Suprapubic skin (tissue), 4 donors: ENCODE measurements at regions not wholly inside any gene's neighbourhood (a gene's known extent, or its start where the extent isn't known, plus 50 kb on each side); places are given as distances from the start of the nearest gene placed in this dataset.

Experiments used
- DNase-seq, 2 donors: peaks; one replicate each; pipeline ENCODE4 v3.0.0-alpha.2; 2019; ENCODE audit warnings: low spot score in 2 of 2
- H3K27ac ChIP-seq: fragments of 200-600 bp; sonication (generic); one replicate; pipeline ENCODE4 v1.5.1; 2019
- H3K27me3 ChIP-seq: fragments of 200-600 bp; sonication (generic); one replicate; pipeline ENCODE4 v1.5.1; 2019
- H3K36me3 ChIP-seq: fragments of 200-600 bp; sonication (generic); one replicate; pipeline ENCODE4 v1.5.1; 2019
- H3K4me1 ChIP-seq: fragments of 200-600 bp; sonication (generic); one replicate; pipeline ENCODE4 v1.5.1; 2019
- H3K4me3 ChIP-seq: fragments of 200-600 bp; sonication (generic); one replicate; pipeline ENCODE4 v1.5.1; 2019; ENCODE audit warnings: mild to moderate bottlenecking
- H3K9me3 ChIP-seq: fragments of 200-600 bp; sonication (generic); one replicate; pipeline ENCODE4 v1.5.1; 2019
- EP300 ChIP-seq: sonication (generic); formaldehyde crosslinking; IDR thresholded peaks from one replicate; pipeline ENCODE4 v1.6.1; 2017; ENCODE audit warnings: antibody characterized with exemption
- POLR2A ChIP-seq, 2 donors: fragments of 450-650 bp; IDR thresholded peaks; one replicate each; pipeline ENCODE4 v1.6.1; 2017; ENCODE audit warnings: antibody characterized with exemption in 2 of 2, mild to moderate bottlenecking in 2 of 2, moderate library complexity in 2 of 2
- POLR2AphosphoS5 ChIP-seq, 3 donors: sonication (generic); formaldehyde crosslinking; IDR thresholded peaks; one replicate each; pipeline ENCODE4 v1.6.1; 2017; ENCODE audit warnings: antibody characterized with exemption in 3 of 3
- WGBS: methylation state at CpG from one replicate; pipeline ENCODE4 v1.1.5; 2018; 5-methylcytosine and 5-hydroxymethylcytosine counted together
- TF ChIP-seq, protein P1 (sequence below), 2 donors: fragments of 200-600 bp in 1 of 2; fragments of 450-650 bp in 1 of 2; sonication (generic) in 1 of 2; IDR thresholded peaks; one replicate each; pipeline ENCODE4 v1.5.1; 2016 to 2019; ENCODE audit warnings: antibody characterized with exemption in 2 of 2, mild to moderate bottlenecking in 1 of 2, moderate library complexity in 1 of 2

DNA sequence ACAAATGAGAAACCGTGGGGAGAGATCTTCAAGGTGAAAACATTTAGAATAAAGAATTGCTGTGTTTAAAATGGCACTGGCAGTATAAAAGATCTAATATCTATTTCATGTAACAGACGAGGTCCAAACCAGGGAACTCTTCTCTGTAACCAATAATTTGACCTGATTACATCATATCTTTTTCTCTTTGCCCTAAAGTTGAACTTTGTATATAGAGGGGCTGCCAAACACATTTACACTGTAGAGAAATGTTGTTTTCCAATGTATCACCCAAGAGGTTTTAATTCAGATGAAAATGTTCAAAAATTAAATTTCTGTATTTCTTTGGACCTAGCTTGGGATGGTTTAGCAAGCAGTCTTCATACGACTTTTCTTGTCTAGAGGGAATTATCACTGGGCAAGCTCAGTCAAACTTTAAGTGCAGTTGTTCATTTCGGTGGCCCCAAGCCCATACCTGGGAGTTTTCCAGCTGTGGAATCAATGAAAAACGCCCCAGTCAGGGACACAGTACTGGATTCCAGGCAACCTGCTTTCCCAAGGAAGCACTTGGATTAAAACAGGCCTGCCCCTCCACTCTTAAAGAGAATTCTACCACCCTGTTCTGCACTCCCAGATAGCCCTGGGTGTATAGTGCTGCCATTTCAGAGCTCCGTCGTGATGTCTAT is 208.5 kb upstream of the FN1 start:
- H3K4me1 ChIP-seq, result no peaks in the 10 kb centered on the region
- H3K36me3 ChIP-seq, result no peaks in the 10 kb centered on the region
- H3K27ac ChIP-seq, result no peak overlapping the region
- no peak for DNase-seq
- no peaks in the 10 kb centered on the region for H3K27me3 ChIP-seq
- H3K9me3 ChIP-seq, result no peaks in the 10 kb centered on the region
- no peak overlapping the region for H3K4me3 ChIP-seq
- 73% methylated on average over 7 of the region's 7 CpGs for WGBS
- TF ChIP-seq, protein P1, sequence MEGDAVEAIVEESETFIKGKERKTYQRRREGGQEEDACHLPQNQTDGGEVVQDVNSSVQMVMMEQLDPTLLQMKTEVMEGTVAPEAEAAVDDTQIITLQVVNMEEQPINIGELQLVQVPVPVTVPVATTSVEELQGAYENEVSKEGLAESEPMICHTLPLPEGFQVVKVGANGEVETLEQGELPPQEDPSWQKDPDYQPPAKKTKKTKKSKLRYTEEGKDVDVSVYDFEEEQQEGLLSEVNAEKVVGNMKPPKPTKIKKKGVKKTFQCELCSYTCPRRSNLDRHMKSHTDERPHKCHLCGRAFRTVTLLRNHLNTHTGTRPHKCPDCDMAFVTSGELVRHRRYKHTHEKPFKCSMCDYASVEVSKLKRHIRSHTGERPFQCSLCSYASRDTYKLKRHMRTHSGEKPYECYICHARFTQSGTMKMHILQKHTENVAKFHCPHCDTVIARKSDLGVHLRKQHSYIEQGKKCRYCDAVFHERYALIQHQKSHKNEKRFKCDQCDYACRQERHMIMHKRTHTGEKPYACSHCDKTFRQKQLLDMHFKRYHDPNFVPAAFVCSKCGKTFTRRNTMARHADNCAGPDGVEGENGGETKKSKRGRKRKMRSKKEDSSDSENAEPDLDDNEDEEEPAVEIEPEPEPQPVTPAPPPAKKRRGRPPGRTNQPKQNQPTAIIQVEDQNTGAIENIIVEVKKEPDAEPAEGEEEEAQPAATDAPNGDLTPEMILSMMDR (IDR thresholded peaks at IDR 0.05), result no peak
- TF ChIP-seq POLR2AphosphoS5 (IDR thresholded peaks at IDR 0.05) (no peak), EP300 (no peak), POLR2A (IDR thresholded peaks at IDR 0.05) (no peak)

DNA sequence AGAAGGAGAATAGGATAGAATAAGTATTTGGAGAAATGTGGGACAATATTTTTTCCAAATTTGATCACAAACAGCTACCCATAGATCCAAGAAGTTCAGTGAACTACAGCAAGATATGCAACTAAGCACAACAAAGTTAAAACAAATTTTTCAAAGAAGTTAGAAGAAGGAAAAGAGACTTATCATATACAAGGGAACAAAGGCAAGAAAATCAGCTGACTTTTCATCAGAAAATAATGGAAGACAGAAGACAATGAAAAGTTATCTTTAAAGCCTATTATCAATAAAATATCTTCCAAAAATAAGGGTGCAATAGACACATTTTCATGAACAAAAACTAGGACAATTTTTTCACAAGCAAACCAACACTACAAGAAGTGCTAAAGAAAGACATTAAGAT is 202.8 kb upstream of the FN1 start:
- no peak overlapping the region for H3K4me3 ChIP-seq
- H3K4me1 ChIP-seq, result no peaks in the 10 kb centered on the region
- TF ChIP-seq POLR2A (IDR thresholded peaks at IDR 0.05), result no peak
- no peak for TF ChIP-seq EP300
- no peak for TF ChIP-seq POLR2AphosphoS5 (IDR thresholded peaks at IDR 0.05)
- TF ChIP-seq, protein P1 (IDR thresholded peaks at IDR 0.05), result no peak
- no peak overlapping the region for H3K27ac ChIP-seq
- H3K36me3 ChIP-seq, result no peaks in the 10 kb centered on the region
- no peaks in the 10 kb centered on the region for H3K9me3 ChIP-seq
- DNase-seq, result no peak
- H3K27me3 ChIP-seq, result no peaks in the 10 kb centered on the region

DNA sequence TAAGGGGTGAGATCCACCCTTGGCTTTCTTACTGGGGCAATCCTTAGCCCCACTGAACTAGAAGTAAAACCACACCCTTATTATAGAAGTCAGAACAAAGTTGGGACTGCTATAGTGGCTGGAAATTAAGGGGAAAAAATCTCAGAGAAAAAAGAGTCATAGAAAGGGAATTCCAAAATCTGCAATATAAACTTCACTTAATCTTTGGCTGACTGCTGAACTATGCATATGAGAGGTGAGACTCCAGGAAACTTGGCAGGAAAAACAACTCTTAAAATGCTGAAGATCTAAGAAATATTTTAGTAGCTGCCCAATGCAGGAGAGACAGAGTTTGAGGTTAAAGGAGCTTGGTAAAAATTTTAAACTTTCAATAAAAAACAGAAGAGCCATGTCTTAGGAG is 201.8 kb upstream of the FN1 start:
- Histone ChIP-seq H3K27ac (no peak overlapping the region), H3K4me1 (no peaks in the 10 kb centered on the region), H3K27me3 (no peaks in the 10 kb centered on the region), H3K4me3 (no peak overlapping the region), H3K9me3 (no peaks in the 10 kb centered on the region), H3K36me3 (no peaks in the 10 kb centered on the region)
- DNase-seq, result no peak
- no peak for TF ChIP-seq POLR2A (IDR thresholded peaks at IDR 0.05)
- no peak for TF ChIP-seq POLR2AphosphoS5 (IDR thresholded peaks at IDR 0.05)
- TF ChIP-seq, protein P1 (IDR thresholded peaks at IDR 0.05), result no peak
- TF ChIP-seq EP300, result no peak

- 69% methylated on average over 3 of the region's 3 CpGs for WGBS
- no peak for DNase-seq
- TF ChIP-seq, protein P1 (IDR thresholded peaks at IDR 0.05), result no peak
- TF ChIP-seq POLR2A (IDR thresholded peaks at IDR 0.05), result no peak
- TF ChIP-seq POLR2AphosphoS5 (IDR thresholded peaks at IDR 0.05), result no peak
- TF ChIP-seq EP300, result no peak
- Histone ChIP-seq H3K27me3 (no peaks in the 10 kb centered on the region), H3K9me3 (no peaks in the 10 kb centered on the region), H3K4me1 (no peaks in the 10 kb centered on the region), H3K27ac (no peak overlapping the region), H3K4me3 (no peak overlapping the region), H3K36me3 (no peaks in the 10 kb centered on the region)
Observed at GRCh38 chr2:215636816-215637215, 200.9 kb upstream of the FN1 start.

GRCh38 chr2:215635788-215636139 is 199.9 kb upstream of the FN1 start:
- no peak for DNase-seq
- 64% methylated on average over 2 of the region's 2 CpGs for WGBS
- Histone ChIP-seq H3K27me3 (no peaks in the 10 kb centered on the region), H3K9me3 (no peaks in the 10 kb centered on the region), H3K4me3 (no peak overlapping the region), H3K4me1 (no peaks in the 10 kb centered on the region), H3K27ac (no peak overlapping the region), H3K36me3 (no peaks in the 10 kb centered on the region)
- TF ChIP-seq POLR2A (IDR thresholded peaks at IDR 0.05) (no peak), POLR2AphosphoS5 (IDR thresholded peaks at IDR 0.05) (no peak), EP300 (no peak)
- TF ChIP-seq, protein P1 (IDR thresholded peaks at IDR 0.05), result no peak
